SK-N-MC (cell line): ENCODE measurements at regions not wholly inside any gene's neighbourhood (a gene's known extent, or its start where the extent isn't known, plus 50 kb on each side); places are given as distances from the start of the nearest gene placed in this dataset.

Source experiments
- EZH2 ChIP-seq: fragments of 200-600 bp; sonication (generic); IDR thresholded peaks from one replicate; pipeline ENCODE4 v1.6.1; 2017; ENCODE audit warnings: antibody characterized with exemption
- FOXP2 ChIP-seq: optimal IDR thresholded peaks from 2 replicates; pipeline ENCODE3; 2011; ENCODE audit warnings: mild to moderate bottlenecking, moderate library complexity; ENCODE audit not compliant: insufficient read depth; ENCODE audit errors: extremely low read length, control extremely low read depth
- POLR2AphosphoS5 ChIP-seq: IDR thresholded peaks from 2 replicates; pipeline ENCODE4 v1.6.1; 2012; ENCODE audit warnings: mild to moderate bottlenecking, low read depth, low read length, borderline replicate concordance

DNA sequence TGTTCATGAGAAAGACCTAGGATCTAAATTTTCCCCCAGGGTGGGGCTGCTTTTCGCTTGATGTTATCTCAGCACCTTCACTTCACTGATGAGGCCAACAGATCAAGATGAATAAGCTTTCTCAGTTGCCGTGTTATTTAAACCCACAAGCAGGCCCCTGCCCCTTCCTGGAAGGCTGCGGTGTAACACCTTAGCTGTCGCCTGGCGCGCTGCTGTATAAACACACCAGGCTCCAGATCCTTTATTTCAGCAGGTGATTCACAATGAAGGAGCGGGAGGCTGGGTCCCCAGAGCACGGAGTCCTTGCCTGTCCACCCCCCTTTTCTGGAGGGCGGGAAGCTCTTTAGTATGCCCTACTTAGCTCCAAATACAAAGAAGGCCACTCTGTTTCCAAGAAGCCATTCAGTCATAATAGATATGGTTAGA, 515.4 kb downstream of the FUT8 start:
- no peak for TF ChIP-seq POLR2AphosphoS5
- no peak for TF ChIP-seq EZH2
- no peak for TF ChIP-seq FOXP2
